ENCODE measurements at regions not wholly inside any gene's neighbourhood (a gene's known extent, or its start where the extent isn't known, plus 50 kb on each side); places are given as distances from the start of the nearest gene placed in this dataset.

DNA sequence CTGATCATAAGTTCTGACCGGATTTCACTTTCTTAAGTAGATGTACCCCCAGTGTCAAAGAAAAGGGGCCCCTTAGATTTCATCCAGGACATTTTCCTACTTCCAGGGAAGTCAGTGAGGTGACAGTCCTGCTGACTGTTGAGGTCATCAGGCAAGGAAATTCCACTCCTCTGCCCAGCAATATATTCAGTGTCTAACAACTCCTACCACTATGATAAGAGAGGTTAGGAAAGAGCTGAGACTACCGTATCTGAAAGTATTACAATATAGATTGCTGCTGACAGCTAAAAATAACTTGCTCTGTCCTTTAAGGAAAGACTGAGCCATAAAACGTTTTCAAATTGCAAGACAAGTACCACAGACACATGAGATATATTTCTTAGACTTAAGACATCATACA lies 325.1 kb downstream of the EFNB2 start:
- no peak overlapping the region for H2BK15ac ChIP-seq (ENCODE audit: low read length)
- no peaks in the 10 kb centered on the region for H3K36me3 ChIP-seq (ENCODE audit: control insufficient read depth in 2 of 4, insufficient read depth in 4 of 4, low read length in 3 of 4)
- H2AK5ac ChIP-seq (ENCODE audit: low read depth, low read length) = no peak overlapping the region
- no peaks in the 10 kb centered on the region for H3K79me1 ChIP-seq (ENCODE audit: low read depth, low read length)
- H3K4me2 ChIP-seq (ENCODE audit: insufficient read depth in 1 of 2, low read depth in 2 of 2, low read length in 2 of 2) = no peak overlapping the region
- no peak overlapping the region for H3K18ac ChIP-seq (ENCODE audit: extremely low read depth, low read length)
- H3K23ac ChIP-seq (ENCODE audit: insufficient read length) = no peak overlapping the region
- H3K9ac ChIP-seq (replicated peaks in 1 of 4; ENCODE audit: extremely low read depth in 1 of 4, low read depth in 3 of 4, low read length in 3 of 4) = no peak overlapping the region
- H3K23me2 ChIP-seq (ENCODE audit: low read depth, low read length) = no peaks in the 10 kb centered on the region
- no peak overlapping the region for H4K5ac ChIP-seq (ENCODE audit: insufficient read length, low read depth, low read length)
- POLR2A ChIA-PET (ENCODE audit: partially characterized antibody) = no interaction called here
- H3K79me2 ChIP-seq (ENCODE audit: control insufficient read depth in 1 of 2, insufficient read depth in 2 of 2, low read length in 2 of 2) = no peaks in the 10 kb centered on the region
- H2BK120ac ChIP-seq (replicated peaks; ENCODE audit: low read depth, low read length) = no peak overlapping the region
- no peaks in the 10 kb centered on the region; a peak in 1 of 4 replicates for H3K9me3 ChIP-seq (ENCODE audit: insufficient read depth in 2 of 2, low read depth in 1 of 2, low read length in 1 of 2)
- no peak overlapping the region for H3K4me3 ChIP-seq (ENCODE audit: extremely low read depth in 1 of 4, insufficient read depth in 2 of 4, low read depth in 3 of 4, low read length in 4 of 4)
- no peak overlapping the region for H3K4ac ChIP-seq (replicated peaks; ENCODE audit: insufficient read length, low read depth, low read length)
- no peak overlapping the region for H2AFZ ChIP-seq (ENCODE audit: low read length)
- DNase-seq (ENCODE audit: low read depth in 1 of 2, low spot score in 2 of 2) (no peak), FAIRE-seq (no peak)
- no peaks in the 10 kb centered on the region for H3K27me3 ChIP-seq (replicated peaks in 1 of 4; ENCODE audit: control insufficient read depth in 3 of 4, extremely low read depth in 1 of 4, insufficient read depth in 3 of 4, low read length in 3 of 4)
- H2BK20ac ChIP-seq (ENCODE audit: low read length) = no peak overlapping the region
- WGBS, 2 experiments (ENCODE audit: extremely low coverage in 1 of 2, insufficient coverage in 1 of 2, insufficient read length in 1 of 2, insufficient replicate concordance in 2 of 2, low coverage in 1 of 2, low lambda C conversion rate in 2 of 2, missing lambda C conversion rate in 1 of 2) = 80% methylated on average over 3 of the region's 3 CpGs; no CpG with 5 or more reads in 1 of the 2 experiments
- H3K14ac ChIP-seq (ENCODE audit: insufficient read length) = no peak overlapping the region
- H2BK12ac ChIP-seq (ENCODE audit: low read depth, low read length) = no peak overlapping the region
- no peak overlapping the region for H3K56ac ChIP-seq (replicated peaks; ENCODE audit: insufficient read length, low read depth, low read length)
- CTCF ChIA-PET (ENCODE audit: partially characterized antibody) = no interaction called here
- H4K91ac ChIP-seq (replicated peaks; ENCODE audit: insufficient read length, low read length) = no peak overlapping the region
- H2BK5ac ChIP-seq (ENCODE audit: low read depth, low read length) = no peak overlapping the region
- H3K27ac ChIP-seq (ENCODE audit: low read depth, low read length) = no peak overlapping the region
- H4K8ac ChIP-seq (ENCODE audit: extremely low read depth, insufficient read depth, low read length) = no peak overlapping the region
- no peaks in the 10 kb centered on the region for H4K20me1 ChIP-seq (replicated peaks in 1 of 2; ENCODE audit: control insufficient read depth in 1 of 2, insufficient read depth in 2 of 2, low read length in 2 of 2)
- H3K4me1 ChIP-seq (replicated peaks in 1 of 4; ENCODE audit: control insufficient read depth in 3 of 4, insufficient read depth in 4 of 4, low read length in 3 of 4) = peaks cover 0 to 7% (median 0%) of the 10 kb centered on the region in 4 experiments; a peak in 2 of 7 replicates
- TF ChIP-seq, protein P1, sequence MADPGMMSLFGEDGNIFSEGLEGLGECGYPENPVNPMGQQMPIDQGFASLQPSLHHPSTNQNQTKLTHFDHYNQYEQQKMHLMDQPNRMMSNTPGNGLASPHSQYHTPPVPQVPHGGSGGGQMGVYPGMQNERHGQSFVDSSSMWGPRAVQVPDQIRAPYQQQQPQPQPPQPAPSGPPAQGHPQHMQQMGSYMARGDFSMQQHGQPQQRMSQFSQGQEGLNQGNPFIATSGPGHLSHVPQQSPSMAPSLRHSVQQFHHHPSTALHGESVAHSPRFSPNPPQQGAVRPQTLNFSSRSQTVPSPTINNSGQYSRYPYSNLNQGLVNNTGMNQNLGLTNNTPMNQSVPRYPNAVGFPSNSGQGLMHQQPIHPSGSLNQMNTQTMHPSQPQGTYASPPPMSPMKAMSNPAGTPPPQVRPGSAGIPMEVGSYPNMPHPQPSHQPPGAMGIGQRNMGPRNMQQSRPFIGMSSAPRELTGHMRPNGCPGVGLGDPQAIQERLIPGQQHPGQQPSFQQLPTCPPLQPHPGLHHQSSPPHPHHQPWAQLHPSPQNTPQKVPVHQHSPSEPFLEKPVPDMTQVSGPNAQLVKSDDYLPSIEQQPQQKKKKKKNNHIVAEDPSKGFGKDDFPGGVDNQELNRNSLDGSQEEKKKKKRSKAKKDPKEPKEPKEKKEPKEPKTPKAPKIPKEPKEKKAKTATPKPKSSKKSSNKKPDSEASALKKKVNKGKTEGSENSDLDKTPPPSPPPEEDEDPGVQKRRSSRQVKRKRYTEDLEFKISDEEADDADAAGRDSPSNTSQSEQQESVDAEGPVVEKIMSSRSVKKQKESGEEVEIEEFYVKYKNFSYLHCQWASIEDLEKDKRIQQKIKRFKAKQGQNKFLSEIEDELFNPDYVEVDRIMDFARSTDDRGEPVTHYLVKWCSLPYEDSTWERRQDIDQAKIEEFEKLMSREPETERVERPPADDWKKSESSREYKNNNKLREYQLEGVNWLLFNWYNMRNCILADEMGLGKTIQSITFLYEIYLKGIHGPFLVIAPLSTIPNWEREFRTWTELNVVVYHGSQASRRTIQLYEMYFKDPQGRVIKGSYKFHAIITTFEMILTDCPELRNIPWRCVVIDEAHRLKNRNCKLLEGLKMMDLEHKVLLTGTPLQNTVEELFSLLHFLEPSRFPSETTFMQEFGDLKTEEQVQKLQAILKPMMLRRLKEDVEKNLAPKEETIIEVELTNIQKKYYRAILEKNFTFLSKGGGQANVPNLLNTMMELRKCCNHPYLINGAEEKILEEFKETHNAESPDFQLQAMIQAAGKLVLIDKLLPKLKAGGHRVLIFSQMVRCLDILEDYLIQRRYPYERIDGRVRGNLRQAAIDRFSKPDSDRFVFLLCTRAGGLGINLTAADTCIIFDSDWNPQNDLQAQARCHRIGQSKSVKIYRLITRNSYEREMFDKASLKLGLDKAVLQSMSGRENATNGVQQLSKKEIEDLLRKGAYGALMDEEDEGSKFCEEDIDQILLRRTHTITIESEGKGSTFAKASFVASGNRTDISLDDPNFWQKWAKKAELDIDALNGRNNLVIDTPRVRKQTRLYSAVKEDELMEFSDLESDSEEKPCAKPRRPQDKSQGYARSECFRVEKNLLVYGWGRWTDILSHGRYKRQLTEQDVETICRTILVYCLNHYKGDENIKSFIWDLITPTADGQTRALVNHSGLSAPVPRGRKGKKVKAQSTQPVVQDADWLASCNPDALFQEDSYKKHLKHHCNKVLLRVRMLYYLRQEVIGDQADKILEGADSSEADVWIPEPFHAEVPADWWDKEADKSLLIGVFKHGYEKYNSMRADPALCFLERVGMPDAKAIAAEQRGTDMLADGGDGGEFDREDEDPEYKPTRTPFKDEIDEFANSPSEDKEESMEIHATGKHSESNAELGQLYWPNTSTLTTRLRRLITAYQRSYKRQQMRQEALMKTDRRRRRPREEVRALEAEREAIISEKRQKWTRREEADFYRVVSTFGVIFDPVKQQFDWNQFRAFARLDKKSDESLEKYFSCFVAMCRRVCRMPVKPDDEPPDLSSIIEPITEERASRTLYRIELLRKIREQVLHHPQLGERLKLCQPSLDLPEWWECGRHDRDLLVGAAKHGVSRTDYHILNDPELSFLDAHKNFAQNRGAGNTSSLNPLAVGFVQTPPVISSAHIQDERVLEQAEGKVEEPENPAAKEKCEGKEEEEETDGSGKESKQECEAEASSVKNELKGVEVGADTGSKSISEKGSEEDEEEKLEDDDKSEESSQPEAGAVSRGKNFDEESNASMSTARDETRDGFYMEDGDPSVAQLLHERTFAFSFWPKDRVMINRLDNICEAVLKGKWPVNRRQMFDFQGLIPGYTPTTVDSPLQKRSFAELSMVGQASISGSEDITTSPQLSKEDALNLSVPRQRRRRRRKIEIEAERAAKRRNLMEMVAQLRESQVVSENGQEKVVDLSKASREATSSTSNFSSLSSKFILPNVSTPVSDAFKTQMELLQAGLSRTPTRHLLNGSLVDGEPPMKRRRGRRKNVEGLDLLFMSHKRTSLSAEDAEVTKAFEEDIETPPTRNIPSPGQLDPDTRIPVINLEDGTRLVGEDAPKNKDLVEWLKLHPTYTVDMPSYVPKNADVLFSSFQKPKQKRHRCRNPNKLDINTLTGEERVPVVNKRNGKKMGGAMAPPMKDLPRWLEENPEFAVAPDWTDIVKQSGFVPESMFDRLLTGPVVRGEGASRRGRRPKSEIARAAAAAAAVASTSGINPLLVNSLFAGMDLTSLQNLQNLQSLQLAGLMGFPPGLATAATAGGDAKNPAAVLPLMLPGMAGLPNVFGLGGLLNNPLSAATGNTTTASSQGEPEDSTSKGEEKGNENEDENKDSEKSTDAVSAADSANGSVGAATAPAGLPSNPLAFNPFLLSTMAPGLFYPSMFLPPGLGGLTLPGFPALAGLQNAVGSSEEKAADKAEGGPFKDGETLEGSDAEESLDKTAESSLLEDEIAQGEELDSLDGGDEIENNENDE (IDR thresholded peaks at IDR 0.05; ENCODE audit: insufficient replicate concordance, low read length) = no peak
